HG02623 (cell line): ENCODE measurements at regions not wholly inside any gene's neighbourhood (a gene's known extent, or its start where the extent isn't known, plus 50 kb on each side); places are given as distances from the start of the nearest gene placed in this dataset.

Experiments
- ATAC-seq: cut with Tn5 transposase; IDR thresholded peaks from one replicate; pipeline ENCODE4 v1.9.1; 2021; ENCODE audit warnings: moderate library complexity; ENCODE audit not compliant: unreplicated experiment

- no peak for ATAC-seq
These were observed 417.9 kb upstream of the C9orf72 start for GRCh38 chr9:27991221-27991620.

- no peak for ATAC-seq
These were observed 427.8 kb upstream of the C9orf72 start for GRCh38 chr9:28001096-28001495.

- no peak for ATAC-seq
These were observed 431.6 kb upstream of the C9orf72 start for GRCh38 chr9:28004900-28005299.

- no peak for ATAC-seq
These were observed 432.5 kb upstream of the C9orf72 start for GRCh38 chr9:28005779-28006178.

- ATAC-seq, result no peak
These were observed 434.0 kb upstream of the C9orf72 start for GRCh38 chr9:28007097-28007817.

- no peak for ATAC-seq
These were observed 440.9 kb upstream of the C9orf72 start for GRCh38 chr9:28014212-28014611.

GRCh38 chr9:28024676-28025075 lies 451.4 kb upstream of the C9orf72 start:
- ATAC-seq, result no peak

- ATAC-seq, result no peak
These were observed 451.9 kb upstream of the C9orf72 start for GRCh38 chr9:28025186-28025585.

- no peak for ATAC-seq
These were observed 458.4 kb upstream of the C9orf72 start for GRCh38 chr9:28031521-28032267.

GRCh38 chr9:28032268-28032590 lies 458.9 kb upstream of the C9orf72 start:
- no peak for ATAC-seq

GRCh38 chr9:28034242-28034641 lies 461.0 kb upstream of the C9orf72 start:
- no peak for ATAC-seq

- no peak for ATAC-seq
These were observed 464.7 kb upstream of the C9orf72 start for GRCh38 chr9:28037968-28038367.

- no peak for ATAC-seq
These were observed 471.8 kb upstream of the C9orf72 start for GRCh38 chr9:28045051-28045450.

- ATAC-seq, result no peak
These were observed 476.8 kb upstream of the C9orf72 start for GRCh38 chr9:28050046-28050445.

- ATAC-seq, result no peak
These were observed 477.7 kb upstream of the C9orf72 start for GRCh38 chr9:28050941-28051340.

GRCh38 chr9:28051559-28052503 lies 478.6 kb upstream of the C9orf72 start:
- ATAC-seq, result no peak

GRCh38 chr9:28053096-28053777 lies 480.0 kb upstream of the C9orf72 start:
- ATAC-seq, result no peak

GRCh38 chr9:28056006-28056405 lies 482.7 kb upstream of the C9orf72 start:
- ATAC-seq, result no peak

GRCh38 chr9:28056466-28056865 lies 483.2 kb upstream of the C9orf72 start:
- ATAC-seq, result no peak

GRCh38 chr9:28059192-28059591 lies 485.9 kb upstream of the C9orf72 start:
- no peak for ATAC-seq

- no peak for ATAC-seq
These were observed 491.0 kb upstream of the C9orf72 start for GRCh38 chr9:28064241-28064815.
